ENCODE measurements at regions not wholly inside any gene's neighbourhood (a gene's known extent, or its start where the extent isn't known, plus 50 kb on each side); places are given as distances from the start of the nearest gene placed in this dataset.
"Not testable (repeated sequence)": the region's sequence is repeated elsewhere in the genome, so short reads cannot be mapped to it uniquely, and the experiment has no call there.

DNA sequence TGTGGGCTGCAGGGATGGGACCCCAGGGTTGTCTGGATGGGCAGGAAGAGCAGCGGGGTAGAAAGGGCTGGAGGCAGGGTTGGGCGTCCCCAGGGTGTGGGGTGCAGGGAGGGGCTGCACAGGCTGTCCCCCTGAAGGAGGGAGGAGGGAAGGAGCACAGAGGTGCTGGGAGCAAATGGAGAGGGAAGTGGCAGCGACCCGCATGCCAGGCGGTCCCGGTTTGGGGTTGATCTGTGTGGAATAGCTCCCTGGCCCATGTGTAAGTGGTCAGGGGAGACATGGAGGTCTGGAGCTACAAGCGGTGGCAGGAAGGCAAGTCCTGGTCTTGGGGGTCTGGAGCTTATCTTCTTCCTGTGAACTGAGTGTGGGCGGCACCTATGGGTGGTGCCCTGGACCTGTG is 532.0 kb downstream of the GOLGA6L6 start:
- H4K20me1 ChIP-seq (ENCODE audit: insufficient read depth, low read length); H3K4me1 Mint-ChIP-seq; H3K9me3 ChIP-seq (replicated peaks in 1 of 2; ENCODE audit: control insufficient read depth in 1 of 2, insufficient read depth in 1 of 2, low read length in 2 of 2); H3K79me2 ChIP-seq (ENCODE audit: insufficient read depth, low read length); intact Hi-C loops (cut with micrococcal nuclease); H2AFZ ChIP-seq (ENCODE audit: insufficient read depth, low read depth, low read length, poor library complexity, severe bottlenecking); H3K4me1 ChIP-seq (ENCODE audit: control insufficient read depth in 1 of 2, insufficient read depth in 2 of 2, low read length in 2 of 2); H3K27me3 ChIP-seq (ENCODE audit: control insufficient read depth in 2 of 2, insufficient read depth in 2 of 2, low read length in 2 of 2); H3K9ac ChIP-seq (ENCODE audit: insufficient read depth, low read length, poor library complexity, severe bottlenecking); H3K9me3 Mint-ChIP-seq; H3K27ac ChIP-seq (ENCODE audit: low read depth in 1 of 2, low read length in 2 of 2); DNase-seq; H3K27ac Mint-ChIP-seq; H3K36me3 ChIP-seq (replicated peaks in 1 of 2; ENCODE audit: control insufficient read depth in 1 of 2, insufficient read depth in 2 of 2, low read length in 2 of 2); H3K4me2 ChIP-seq (replicated peaks; ENCODE audit: extremely low read depth, low read length, poor library complexity, severe bottlenecking); H3K36me3 Mint-ChIP-seq; H3K4me3 ChIP-seq (replicated peaks in 1 of 3; ENCODE audit: low read depth in 2 of 3, low read length in 3 of 3); H3K27me3 Mint-ChIP-seq (ENCODE audit: low read depth in 3 of 3); H3K4me3 Mint-ChIP-seq: not testable (repeated sequence)
- no CpG with 5 or more reads among the region's 8 CpGs for WGBS (ENCODE audit: insufficient coverage)

DNA sequence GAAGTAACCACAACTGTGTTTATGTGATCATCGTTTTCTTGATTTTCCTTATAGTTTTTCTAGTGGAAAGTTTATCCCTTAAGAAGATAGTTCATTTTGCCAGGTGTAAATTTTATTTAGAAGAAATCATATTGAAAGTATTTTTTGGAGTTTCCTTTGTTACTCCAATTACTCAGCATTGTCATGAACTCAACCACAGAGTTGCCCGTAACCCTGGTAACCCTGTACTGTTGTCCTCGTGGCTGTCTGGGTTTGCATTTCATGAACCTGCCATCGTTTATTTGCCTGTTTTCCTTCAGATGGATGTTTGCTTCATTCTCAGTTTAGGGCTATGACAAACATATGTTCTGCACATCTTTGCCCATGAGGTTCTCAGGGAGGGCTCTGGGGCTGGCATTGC is 534.3 kb downstream of the GOLGA6L6 start:
- H3K4me1 Mint-ChIP-seq; H3K9me3 ChIP-seq (replicated peaks in 1 of 2; ENCODE audit: control insufficient read depth in 1 of 2, insufficient read depth in 1 of 2, low read length in 2 of 2); intact Hi-C loops (cut with micrococcal nuclease); H3K36me3 Mint-ChIP-seq; H3K4me1 ChIP-seq (ENCODE audit: control insufficient read depth in 1 of 2, insufficient read depth in 2 of 2, low read length in 2 of 2); H3K9ac ChIP-seq (ENCODE audit: insufficient read depth, low read length, poor library complexity, severe bottlenecking); H3K4me2 ChIP-seq (replicated peaks; ENCODE audit: extremely low read depth, low read length, poor library complexity, severe bottlenecking); H3K27me3 Mint-ChIP-seq (ENCODE audit: low read depth in 3 of 3); H3K36me3 ChIP-seq (replicated peaks in 1 of 2; ENCODE audit: control insufficient read depth in 1 of 2, insufficient read depth in 2 of 2, low read length in 2 of 2); H3K4me3 ChIP-seq (replicated peaks in 1 of 3; ENCODE audit: low read depth in 2 of 3, low read length in 3 of 3); H3K9me3 Mint-ChIP-seq; DNase-seq; H2AFZ ChIP-seq (ENCODE audit: insufficient read depth, low read depth, low read length, poor library complexity, severe bottlenecking); H3K27ac Mint-ChIP-seq; H3K27ac ChIP-seq (ENCODE audit: low read depth in 1 of 2, low read length in 2 of 2); H3K4me3 Mint-ChIP-seq; H3K79me2 ChIP-seq (ENCODE audit: insufficient read depth, low read length); H4K20me1 ChIP-seq (ENCODE audit: insufficient read depth, low read length); H3K27me3 ChIP-seq (ENCODE audit: control insufficient read depth in 2 of 2, insufficient read depth in 2 of 2, low read length in 2 of 2): not testable (repeated sequence)
- WGBS (ENCODE audit: insufficient coverage) = no CpG with 5 or more reads among the region's 4 CpGs

DNA sequence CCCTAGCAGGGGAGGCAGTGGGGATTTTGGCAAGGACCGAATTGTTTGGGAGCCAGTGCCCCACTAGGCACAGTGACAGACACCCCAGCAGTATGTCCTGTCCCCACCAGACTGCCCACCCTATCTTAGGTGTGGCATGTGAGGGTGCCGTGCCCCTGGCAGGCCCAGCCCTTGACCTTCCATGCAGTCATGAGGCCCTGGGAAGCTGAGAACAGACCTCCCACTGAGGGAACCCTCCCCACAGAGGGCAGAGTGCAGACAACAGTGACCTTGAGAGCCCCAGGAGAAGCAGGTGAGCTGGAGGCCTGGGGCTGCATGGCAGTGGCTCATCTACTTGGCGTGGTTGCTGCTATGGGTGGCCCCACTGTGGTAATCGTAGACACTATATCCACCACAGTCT is 538.1 kb downstream of the GOLGA6L6 start:
- intact Hi-C loops (cut with micrococcal nuclease); DNase-seq: not testable (repeated sequence)

DNA sequence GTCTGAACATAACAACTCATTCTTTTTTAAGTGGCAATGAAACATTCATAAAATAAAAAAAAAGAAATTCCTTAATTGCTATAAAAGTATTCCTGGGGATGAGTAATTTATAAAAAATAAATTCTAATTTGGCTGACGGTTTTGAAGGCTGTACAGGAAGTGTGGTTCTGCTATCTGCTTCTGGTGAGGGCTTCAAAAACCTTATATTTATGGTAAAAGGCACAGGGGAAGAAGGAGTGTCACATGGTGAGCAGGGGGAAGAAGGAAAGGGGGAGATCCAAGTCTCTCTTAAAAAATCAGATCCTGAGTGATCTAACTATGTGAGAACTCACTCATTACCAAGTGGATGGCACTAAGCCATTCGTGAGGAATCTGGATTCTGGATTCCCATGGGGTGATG is 539.0 kb downstream of the GOLGA6L6 start:
- H3K79me2 ChIP-seq (ENCODE audit: insufficient read depth, low read length); H3K27me3 ChIP-seq (ENCODE audit: control insufficient read depth in 2 of 2, insufficient read depth in 2 of 2, low read length in 2 of 2); intact Hi-C loops (cut with micrococcal nuclease); H3K4me3 Mint-ChIP-seq; H3K4me1 ChIP-seq (ENCODE audit: control insufficient read depth in 1 of 2, insufficient read depth in 2 of 2, low read length in 2 of 2); H3K4me3 ChIP-seq (replicated peaks in 1 of 3; ENCODE audit: low read depth in 2 of 3, low read length in 3 of 3); H2AFZ ChIP-seq (ENCODE audit: insufficient read depth, low read depth, low read length, poor library complexity, severe bottlenecking); H3K36me3 Mint-ChIP-seq; H3K27ac Mint-ChIP-seq; DNase-seq; H3K9ac ChIP-seq (ENCODE audit: insufficient read depth, low read length, poor library complexity, severe bottlenecking); H3K9me3 ChIP-seq (replicated peaks in 1 of 2; ENCODE audit: control insufficient read depth in 1 of 2, insufficient read depth in 1 of 2, low read length in 2 of 2); H3K36me3 ChIP-seq (replicated peaks in 1 of 2; ENCODE audit: control insufficient read depth in 1 of 2, insufficient read depth in 2 of 2, low read length in 2 of 2); H3K9me3 Mint-ChIP-seq; H4K20me1 ChIP-seq (ENCODE audit: insufficient read depth, low read length); H3K27ac ChIP-seq (ENCODE audit: low read depth in 1 of 2, low read length in 2 of 2); H3K4me1 Mint-ChIP-seq; H3K4me2 ChIP-seq (replicated peaks; ENCODE audit: extremely low read depth, low read length, poor library complexity, severe bottlenecking); H3K27me3 Mint-ChIP-seq (ENCODE audit: low read depth in 3 of 3): not testable (repeated sequence)
- WGBS (ENCODE audit: insufficient coverage) = no CpG with 5 or more reads among the region's 2 CpGs

More for the DNA sequence above, 538.1 kb downstream of the GOLGA6L6 start:
- H3K27ac ChIP-seq (ENCODE audit: low read depth in 1 of 2, low read length in 2 of 2); H3K36me3 ChIP-seq (replicated peaks in 1 of 2; ENCODE audit: control insufficient read depth in 1 of 2, insufficient read depth in 2 of 2, low read length in 2 of 2); H3K79me2 ChIP-seq (ENCODE audit: insufficient read depth, low read length); H3K9ac ChIP-seq (ENCODE audit: insufficient read depth, low read length, poor library complexity, severe bottlenecking); H3K4me3 ChIP-seq (replicated peaks in 1 of 3; ENCODE audit: low read depth in 2 of 3, low read length in 3 of 3); H2AFZ ChIP-seq (ENCODE audit: insufficient read depth, low read depth, low read length, poor library complexity, severe bottlenecking); H3K4me1 ChIP-seq (ENCODE audit: control insufficient read depth in 1 of 2, insufficient read depth in 2 of 2, low read length in 2 of 2); H3K9me3 Mint-ChIP-seq; H3K27me3 Mint-ChIP-seq (ENCODE audit: low read depth in 3 of 3); H4K20me1 ChIP-seq (ENCODE audit: insufficient read depth, low read length); H3K4me3 Mint-ChIP-seq; H3K4me2 ChIP-seq (replicated peaks; ENCODE audit: extremely low read depth, low read length, poor library complexity, severe bottlenecking); H3K4me1 Mint-ChIP-seq; H3K27me3 ChIP-seq (ENCODE audit: control insufficient read depth in 2 of 2, insufficient read depth in 2 of 2, low read length in 2 of 2); H3K27ac Mint-ChIP-seq; H3K9me3 ChIP-seq (replicated peaks in 1 of 2; ENCODE audit: control insufficient read depth in 1 of 2, insufficient read depth in 1 of 2, low read length in 2 of 2); H3K36me3 Mint-ChIP-seq: not testable (repeated sequence)
- WGBS (ENCODE audit: insufficient coverage) = no CpG with 5 or more reads among the region's 4 CpGs

Measured in CD14-positive monocyte (primary cell).